NCI-H146 treated with DMSO at 0.1 percent for 48 hours (cell line): ENCODE measurements at regions not wholly inside any gene's neighbourhood (a gene's known extent, or its start where the extent isn't known, plus 50 kb on each side); places are given as distances from the start of the nearest gene placed in this dataset.

Experiments
- DNase-seq: peaks from one replicate; lab custom pipeline; 2025; ENCODE audit not compliant: unreplicated experiment; lab: John Stamatoyannopoulos, UW

- no peak for DNase-seq
These were observed 107.2 kb upstream of the RASGRP1 start for GRCh38 chr15:38671675-38672254.

GRCh38 chr15:38672273-38672672 is 107.7 kb upstream of the RASGRP1 start:
- DNase-seq: no peak

- DNase-seq: no peak
These were observed 108.4 kb upstream of the RASGRP1 start for GRCh38 chr15:38672814-38673670.

GRCh38 chr15:38674448-38674847 is 109.8 kb upstream of the RASGRP1 start:
- DNase-seq: no peak

- no peak for DNase-seq
These were observed 113.7 kb upstream of the RASGRP1 start for GRCh38 chr15:38678281-38678680.

GRCh38 chr15:38680775-38681174 is 116.2 kb upstream of the RASGRP1 start:
- no peak for DNase-seq

- no peak for DNase-seq
These were observed 117.7 kb upstream of the RASGRP1 start for GRCh38 chr15:38682363-38682762.

GRCh38 chr15:38682861-38683260 is 118.2 kb upstream of the RASGRP1 start:
- no peak for DNase-seq

- DNase-seq: peak; percentile 2
These were observed 119.0 kb upstream of the RASGRP1 start for GRCh38 chr15:38683382-38684242.

- no peak for DNase-seq
These were observed 119.9 kb upstream of the RASGRP1 start for GRCh38 chr15:38684440-38685010.

- DNase-seq: no peak
These were observed 121.2 kb upstream of the RASGRP1 start for GRCh38 chr15:38685686-38686339.

- DNase-seq: no peak
These were observed 122.7 kb upstream of the RASGRP1 start for GRCh38 chr15:38687340-38687739.

GRCh38 chr15:38687775-38688495 is 123.3 kb upstream of the RASGRP1 start:
- DNase-seq: no peak

GRCh38 chr15:38688761-38689160 is 124.1 kb upstream of the RASGRP1 start:
- DNase-seq: no peak

GRCh38 chr15:38689522-38689921 is 124.9 kb upstream of the RASGRP1 start:
- DNase-seq: no peak

GRCh38 chr15:38690216-38690615 is 125.6 kb upstream of the RASGRP1 start:
- DNase-seq: no peak

- DNase-seq: peak; percentile 0
These were observed 126.2 kb upstream of the RASGRP1 start for GRCh38 chr15:38690719-38691332.

GRCh38 chr15:38691377-38691776 is 126.8 kb upstream of the RASGRP1 start:
- DNase-seq: no peak

GRCh38 chr15:38691965-38692788 is 127.6 kb upstream of the RASGRP1 start:
- DNase-seq: no peak
